Loucy (cell line): ENCODE measurements at regions not wholly inside any gene's neighbourhood (a gene's known extent, or its start where the extent isn't known, plus 50 kb on each side); places are given as distances from the start of the nearest gene placed in this dataset.

Source experiments
- CTCF ChIP-seq: fragments of 200-600 bp; sonication (generic); conservative IDR thresholded peaks from 2 replicates; pipeline ENCODE4 v1.5.1; 2014; ENCODE audit warnings: mild to moderate bottlenecking, antibody characterized with exemption, low read length
- EZH2phosphoT487 ChIP-seq: fragments of 200-600 bp; IDR thresholded peaks from 2 replicates; pipeline ENCODE4 v1.6.1; 2018; ENCODE audit warnings: antibody characterized with exemption, mild to moderate bottlenecking, moderate library complexity, borderline replicate concordance

- TF ChIP-seq CTCF (no peak), EZH2phosphoT487 (no peak)
Measured at GRCh38 chr11:129691142-129691541, 124.5 kb upstream of the TMEM45B start.
